Thyroid gland (tissue), 4 donors: ENCODE measurements at regions not wholly inside any gene's neighbourhood (a gene's known extent, or its start where the extent isn't known, plus 50 kb on each side); places are given as distances from the start of the nearest gene placed in this dataset.

Experiments used
- CTCF ChIP-seq, 6 experiments: fragments of 200-600 bp in 3 of 6; fragments of 450-650 bp in 3 of 6; sonication (generic) in 3 of 6; IDR thresholded peaks; one replicate each; pipeline ENCODE4 v1.5.1; 2016 to 2019; ENCODE audit warnings: antibody characterized with exemption in 6 of 6, mild to moderate bottlenecking in 2 of 6, inconsistent platforms in 1 of 6, moderate library complexity in 1 of 6
- POLR2A ChIP-seq, 2 donors: fragments of 450-650 bp; IDR thresholded peaks; one replicate each; pipeline ENCODE4 v1.6.1; 2017; ENCODE audit warnings: antibody characterized with exemption in 2 of 2, mild to moderate bottlenecking in 2 of 2, moderate library complexity in 1 of 2

GRCh38 chr4:85028910-85029309 is 62.4 kb upstream of the WDFY3 start:
- no peak for TF ChIP-seq CTCF (IDR thresholded peaks at IDR 0.05)
- no peak for TF ChIP-seq POLR2A (IDR thresholded peaks at IDR 0.05)
